Loucy (cell line): ENCODE measurements at regions not wholly inside any gene's neighbourhood (a gene's known extent, or its start where the extent isn't known, plus 50 kb on each side); places are given as distances from the start of the nearest gene placed in this dataset.

ENCODE experiments used
- H2AFZ ChIP-seq: fragments of 200-600 bp; sonication (generic); 2 replicates; pipeline ENCODE4 v1.6.0; 2016; ENCODE audit warnings: antibody characterized with exemption, mild to moderate bottlenecking, low read length, moderate library complexity
- H3F3A ChIP-seq: fragments of 200-600 bp; 2 replicates; pipeline ENCODE4 v1.6.0; 2016; ENCODE audit warnings: antibody characterized with exemption, low read depth, mild to moderate bottlenecking
- H3K27me3 ChIP-seq: fragments of 200-600 bp; sonication (generic); 2 replicates; pipeline ENCODE4 v1.6.1; 2014; ENCODE audit warnings: low read length, mild to moderate bottlenecking; ENCODE audit not compliant: insufficient read depth, poor library complexity, severe bottlenecking
- H3K36me3 ChIP-seq: fragments of 200-600 bp; sonication (generic); 2 replicates; pipeline ENCODE4 v1.6.1; 2016; ENCODE audit warnings: low read length; ENCODE audit not compliant: insufficient read depth
- H3K4me1 ChIP-seq: fragments of 200-600 bp; sonication (generic); 2 replicates; pipeline ENCODE4 v1.5.1; 2014; ENCODE audit warnings: low read length, mild to moderate bottlenecking; ENCODE audit not compliant: insufficient read depth, poor library complexity, severe bottlenecking
- H3K4me2 ChIP-seq: fragments of 200-600 bp; sonication (generic); 2 replicates; pipeline ENCODE4 v1.6.0; 2014; ENCODE audit warnings: antibody characterized with exemption, low read length, low read depth, mild to moderate bottlenecking; ENCODE audit not compliant: poor library complexity, severe bottlenecking
- H3K4me3 ChIP-seq: fragments of 200-600 bp; sonication (generic); 2 replicates; pipeline ENCODE4 v1.5.1; 2014; ENCODE audit warnings: low read length, mild to moderate bottlenecking, mixed read lengths; ENCODE audit not compliant: poor library complexity, severe bottlenecking
- H3K79me2 ChIP-seq: fragments of 200-600 bp; sonication (generic); 2 replicates; pipeline ENCODE4 v1.6.1; 2014; ENCODE audit warnings: low read length; ENCODE audit not compliant: insufficient read depth
- H3K9ac ChIP-seq: fragments of 200-600 bp; sonication (generic); 2 replicates; pipeline ENCODE4 v1.6.0; 2014; ENCODE audit warnings: mild to moderate bottlenecking, low read depth, low read length, moderate library complexity; ENCODE audit not compliant: poor library complexity, severe bottlenecking
- H3K9me2 ChIP-seq: fragments of 200-600 bp; sonication (generic); replicated peaks from 2 replicates; pipeline ENCODE4 v1.6.1; 2016; ENCODE audit warnings: low read depth, low read length, mixed read lengths
- H3K9me3 ChIP-seq: fragments of 200-600 bp; sonication (generic); 2 replicates; pipeline ENCODE4 v1.6.1; 2014; ENCODE audit warnings: mild to moderate bottlenecking, antibody characterized with exemption, low read length, low read depth; ENCODE audit not compliant: insufficient read depth
- H4K20me1 ChIP-seq: fragments of 200-600 bp; sonication (generic); 2 replicates; pipeline ENCODE4 v1.6.0; 2014; ENCODE audit warnings: antibody characterized with exemption, low read length, mild to moderate bottlenecking; ENCODE audit not compliant: insufficient read depth, poor library complexity, severe bottlenecking
- EZH2phosphoT487 ChIP-seq: fragments of 200-600 bp; IDR thresholded peaks from 2 replicates; pipeline ENCODE4 v1.6.1; 2018; ENCODE audit warnings: antibody characterized with exemption, mild to moderate bottlenecking, moderate library complexity, borderline replicate concordance
- TF ChIP-seq, protein P1 (sequence below): fragments of 200-600 bp; sonication (generic); conservative IDR thresholded peaks from 2 replicates; pipeline ENCODE4 v1.5.1; 2014; ENCODE audit warnings: mild to moderate bottlenecking, antibody characterized with exemption, low read length

GRCh38 chr5:34501840-34502239, 154.3 kb upstream of the RAI14 start:
- Histone ChIP-seq H3K9ac (no peak overlapping the region), H3K9me3 (no peaks in the 10 kb centered on the region), H2AFZ (no peak overlapping the region), H3F3A (no peaks in the 10 kb centered on the region), H3K79me2 (no peaks in the 10 kb centered on the region), H4K20me1 (no peaks in the 10 kb centered on the region), H3K27me3 (no peaks in the 10 kb centered on the region), H3K36me3 (no peaks in the 10 kb centered on the region), H3K4me3 (no peak overlapping the region), H3K4me1 (peaks cover 16% of the 10 kb centered on the region), H3K4me2 (no peak overlapping the region), H3K9me2 (no peaks in the 10 kb centered on the region)
- no peak for TF ChIP-seq EZH2phosphoT487
- TF ChIP-seq, protein P1, sequence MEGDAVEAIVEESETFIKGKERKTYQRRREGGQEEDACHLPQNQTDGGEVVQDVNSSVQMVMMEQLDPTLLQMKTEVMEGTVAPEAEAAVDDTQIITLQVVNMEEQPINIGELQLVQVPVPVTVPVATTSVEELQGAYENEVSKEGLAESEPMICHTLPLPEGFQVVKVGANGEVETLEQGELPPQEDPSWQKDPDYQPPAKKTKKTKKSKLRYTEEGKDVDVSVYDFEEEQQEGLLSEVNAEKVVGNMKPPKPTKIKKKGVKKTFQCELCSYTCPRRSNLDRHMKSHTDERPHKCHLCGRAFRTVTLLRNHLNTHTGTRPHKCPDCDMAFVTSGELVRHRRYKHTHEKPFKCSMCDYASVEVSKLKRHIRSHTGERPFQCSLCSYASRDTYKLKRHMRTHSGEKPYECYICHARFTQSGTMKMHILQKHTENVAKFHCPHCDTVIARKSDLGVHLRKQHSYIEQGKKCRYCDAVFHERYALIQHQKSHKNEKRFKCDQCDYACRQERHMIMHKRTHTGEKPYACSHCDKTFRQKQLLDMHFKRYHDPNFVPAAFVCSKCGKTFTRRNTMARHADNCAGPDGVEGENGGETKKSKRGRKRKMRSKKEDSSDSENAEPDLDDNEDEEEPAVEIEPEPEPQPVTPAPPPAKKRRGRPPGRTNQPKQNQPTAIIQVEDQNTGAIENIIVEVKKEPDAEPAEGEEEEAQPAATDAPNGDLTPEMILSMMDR: no peak

GRCh38 chr5:34502581-34502980, 153.5 kb upstream of the RAI14 start:
- H3K9me2 ChIP-seq: no peaks in the 10 kb centered on the region
- no peaks in the 10 kb centered on the region for H3F3A ChIP-seq
- H3K4me1 ChIP-seq: peaks cover 10% of the 10 kb centered on the region
- H3K4me3 ChIP-seq: no peak overlapping the region
- TF ChIP-seq EZH2phosphoT487: no peak
- TF ChIP-seq, protein P1: no peak
- no peak overlapping the region for H3K9ac ChIP-seq
- H3K27me3 ChIP-seq: no peaks in the 10 kb centered on the region
- no peaks in the 10 kb centered on the region for H3K9me3 ChIP-seq
- no peaks in the 10 kb centered on the region for H3K36me3 ChIP-seq
- H3K79me2 ChIP-seq: no peaks in the 10 kb centered on the region
- H4K20me1 ChIP-seq: no peaks in the 10 kb centered on the region
- H2AFZ ChIP-seq: no peak overlapping the region
- no peak overlapping the region for H3K4me2 ChIP-seq

DNA sequence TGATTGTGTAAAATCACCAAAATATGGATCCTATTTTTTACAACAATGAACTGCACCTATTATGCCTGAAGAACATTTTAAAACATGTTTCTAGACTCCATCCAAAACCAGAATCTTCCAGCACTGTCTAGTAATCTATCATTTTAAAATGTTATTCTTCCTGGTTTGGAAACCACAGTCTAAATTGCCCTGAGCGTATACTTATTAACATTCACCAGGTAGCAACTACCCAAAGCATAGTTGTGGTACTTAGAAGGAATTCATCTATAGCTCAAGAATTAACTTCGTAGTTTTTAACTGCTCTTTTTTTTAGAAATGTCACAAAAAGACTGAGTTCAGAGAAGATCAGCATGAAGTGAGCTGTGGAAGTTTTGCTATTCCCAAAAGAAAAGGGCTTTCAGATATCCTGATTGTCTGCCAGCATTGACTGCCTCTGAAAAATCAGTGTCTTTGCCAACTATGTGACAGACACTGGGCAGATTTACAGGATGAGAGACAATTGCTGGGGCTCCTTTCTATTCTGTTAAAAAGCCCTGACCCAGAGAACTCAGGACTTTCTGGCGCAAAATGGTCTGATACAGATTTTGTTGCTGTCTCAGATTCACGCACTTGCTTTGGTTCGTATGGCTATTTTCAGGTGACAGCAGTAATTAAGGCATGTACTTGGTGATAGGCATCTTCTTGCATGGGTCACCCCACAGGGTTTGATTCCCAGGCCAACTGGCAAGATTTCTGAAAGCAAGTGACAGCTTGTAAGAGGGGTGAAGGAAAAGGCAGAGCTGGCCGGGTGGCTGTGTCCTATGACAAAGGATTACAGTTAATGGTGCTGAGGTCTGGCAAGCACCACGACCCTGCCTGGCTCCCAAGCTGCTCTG, 152.5 kb upstream of the RAI14 start:
- Histone ChIP-seq H3K4me2 (no peak overlapping the region), H3K9ac (no peak overlapping the region), H3K36me3 (no peaks in the 10 kb centered on the region), H3F3A (no peaks in the 10 kb centered on the region), H4K20me1 (no peaks in the 10 kb centered on the region), H3K4me1 (peaks cover 10% of the 10 kb centered on the region), H3K9me3 (no peaks in the 10 kb centered on the region), H2AFZ (no peak overlapping the region), H3K27me3 (no peaks in the 10 kb centered on the region), H3K79me2 (no peaks in the 10 kb centered on the region), H3K4me3 (no peak overlapping the region), H3K9me2 (no peaks in the 10 kb centered on the region)
- TF ChIP-seq, protein P1: no peak
